WTC11 (cell line): ENCODE measurements at regions not wholly inside any gene's neighbourhood (a gene's known extent, or its start where the extent isn't known, plus 50 kb on each side); places are given as distances from the start of the nearest gene placed in this dataset.

ENCODE experiments used
- ATAC-seq: fragments of 200-7000 bp; cut with Tn5 transposase; 2 replicates; pipeline ENCODE4 v1.10.0; 2021; ENCODE audit warnings: mild to moderate bottlenecking, moderate library complexity
- CTCF ChIA-PET: fragments of 300-600 bp; sonication (Branson Sonifier 250); formaldehyde crosslinking; loops from one replicate; lab custom pipeline; 2021; ENCODE audit warnings: antibody characterized with exemption; lab: Charles Lee
- POLR2A ChIA-PET: fragments of 350-600 bp; sonication (Branson Sonifier 250); formaldehyde crosslinking; loops from one replicate; lab custom pipeline; 2021; ENCODE audit warnings: antibody characterized with exemption; lab: Charles Lee
- DNase-seq: peaks from one replicate; pipeline ENCODE4 v3.0.0; 2021; ENCODE audit warnings: low spot score
- H3K27ac Mint-ChIP-seq: 2 replicates; pipeline ENCODE4 v1.8.0; 2021; ENCODE audit warnings: mixed read lengths
- H3K27me3 Mint-ChIP-seq: 2 replicates; pipeline ENCODE4 v1.8.0; 2021; ENCODE audit warnings: low read depth, mild to moderate bottlenecking, moderate library complexity, mixed read lengths
- H3K36me3 Mint-ChIP-seq: 2 replicates; pipeline ENCODE4 v1.8.0; 2021; ENCODE audit warnings: mixed read lengths
- H3K4me1 Mint-ChIP-seq: 2 replicates; pipeline ENCODE4 v1.8.0; 2022; ENCODE audit warnings: mixed read lengths
- H3K4me3 Mint-ChIP-seq: 2 replicates; pipeline ENCODE4 v1.8.0; 2021; ENCODE audit warnings: mild to moderate bottlenecking, moderate library complexity, mixed read lengths
- H3K9me3 Mint-ChIP-seq: 2 replicates; pipeline ENCODE4 v1.8.0; 2021; ENCODE audit warnings: mixed read lengths
- CBFB ChIP-seq: sonication (generic); formaldehyde crosslinking; IDR thresholded peaks from 2 replicates; pipeline ENCODE4 v1.8.1; 2022; ENCODE audit warnings: mild to moderate bottlenecking, low read depth, missing genetic modification reagents
- ELF4 ChIP-seq: sonication (generic); formaldehyde crosslinking; IDR thresholded peaks from 2 replicates; pipeline ENCODE4 v1.8.1; 2022; ENCODE audit warnings: low read depth, mild to moderate bottlenecking, moderate library complexity, missing genetic modification reagents
- EMX1 ChIP-seq: fragments of 250-450 bp; sonication (Bioruptor Pico); IDR thresholded peaks from 2 replicates; pipeline ENCODE4 v1.8.0; 2021; ENCODE audit warnings: mild to moderate bottlenecking
- FOXK1 ChIP-seq: sonication (generic); formaldehyde crosslinking; IDR thresholded peaks from 2 replicates; pipeline ENCODE4 v1.8.0; 2022; ENCODE audit warnings: mild to moderate bottlenecking, moderate library complexity, missing genetic modification reagents
- GABPB1 ChIP-seq: sonication (generic); formaldehyde crosslinking; IDR thresholded peaks from 2 replicates; pipeline ENCODE4 v1.8.1; 2023; ENCODE audit warnings: mild to moderate bottlenecking, missing genetic modification reagents
- GRHL2 ChIP-seq: fragments of 250-450 bp; sonication (Bioruptor Pico); IDR thresholded peaks from 2 replicates; pipeline ENCODE4 v1.8.0; 2022; ENCODE audit warnings: mild to moderate bottlenecking, moderate library complexity; ENCODE audit not compliant: insufficient replicate concordance, severe bottlenecking
- NFATC4 ChIP-seq: fragments of 250-450 bp; sonication (Bioruptor Pico); IDR thresholded peaks from 2 replicates; pipeline ENCODE4 v1.9.0; 2021; ENCODE audit warnings: mild to moderate bottlenecking
- NR1H2 ChIP-seq: sonication (generic); formaldehyde crosslinking; IDR thresholded peaks from 2 replicates; pipeline ENCODE4 v1.9.0; 2021; ENCODE audit warnings: mild to moderate bottlenecking, moderate library complexity, missing genetic modification reagents
- NR2C2 ChIP-seq: sonication (generic); formaldehyde crosslinking; IDR thresholded peaks from 2 replicates; pipeline ENCODE4 v1.8.0; 2022; ENCODE audit warnings: mild to moderate bottlenecking, missing genetic modification reagents
- NR3C1 ChIP-seq: sonication (generic); formaldehyde crosslinking; conservative IDR thresholded peaks from 2 replicates; pipeline ENCODE4 v1.8.1; 2023; ENCODE audit warnings: low read depth, mild to moderate bottlenecking, missing genetic modification reagents
- SP1 ChIP-seq: sonication (generic); formaldehyde crosslinking; conservative IDR thresholded peaks from 2 replicates; pipeline ENCODE4 v1.8.1; 2022; ENCODE audit warnings: missing genetic modification reagents
- ZNF121 ChIP-seq: sonication (generic); formaldehyde crosslinking; IDR thresholded peaks from 2 replicates; pipeline ENCODE4 v1.8.0; 2023; ENCODE audit warnings: missing genetic modification reagents
- ZNF232 ChIP-seq: sonication (generic); formaldehyde crosslinking; IDR thresholded peaks from 2 replicates; pipeline ENCODE4 v1.8.0; 2022; ENCODE audit warnings: mild to moderate bottlenecking, missing genetic modification reagents
- ZNF263 ChIP-seq: sonication (generic); formaldehyde crosslinking; IDR thresholded peaks from 2 replicates; pipeline ENCODE4 v1.8.1; 2022; ENCODE audit warnings: low read depth, mild to moderate bottlenecking, moderate library complexity, missing genetic modification reagents
- ZNF317 ChIP-seq: sonication (generic); formaldehyde crosslinking; IDR thresholded peaks from 2 replicates; pipeline ENCODE4 v1.8.1; 2023; ENCODE audit warnings: low read depth, mild to moderate bottlenecking, moderate library complexity, missing genetic modification reagents, borderline replicate concordance
- TF ChIP-seq, protein P1 (sequence below): sonication (generic); formaldehyde crosslinking; IDR thresholded peaks from 2 replicates; pipeline ENCODE4 v1.8.0; 2023; ENCODE audit warnings: missing genetic modification reagents
- TF ChIP-seq, protein P2 (sequence below): sonication (generic); formaldehyde crosslinking; IDR thresholded peaks from 2 replicates; pipeline ENCODE4 v1.8.1; 2023; ENCODE audit warnings: mild to moderate bottlenecking, missing genetic modification reagents, moderate library complexity
- TF ChIP-seq, protein P3 (sequence below): sonication (generic); formaldehyde crosslinking; IDR thresholded peaks from 2 replicates; pipeline ENCODE4 v1.8.1; 2023; ENCODE audit warnings: mild to moderate bottlenecking, moderate library complexity, missing genetic modification reagents
- TF ChIP-seq, protein P4 (sequence below): fragments of 200-600 bp; IDR thresholded peaks from 2 replicates; pipeline ENCODE4 v1.8.0; 2022; ENCODE audit warnings: antibody characterized with exemption
- TF ChIP-seq, protein P5 (sequence below): sonication (generic); formaldehyde crosslinking; IDR thresholded peaks from 2 replicates; pipeline ENCODE4 v1.8.1; 2022; ENCODE audit warnings: mild to moderate bottlenecking, moderate library complexity, missing genetic modification reagents
- TF ChIP-seq, protein P6 (sequence below): sonication (generic); formaldehyde crosslinking; IDR thresholded peaks from 2 replicates; pipeline ENCODE4 v1.8.1; 2023; ENCODE audit warnings: mild to moderate bottlenecking, missing genetic modification reagents
- TF ChIP-seq, protein P7 (sequence below): sonication (generic); formaldehyde crosslinking; IDR thresholded peaks from 2 replicates; pipeline ENCODE4 v1.8.0; 2022; ENCODE audit warnings: mild to moderate bottlenecking, missing genetic modification reagents
- TF ChIP-seq, protein P8 (sequence below): sonication (generic); formaldehyde crosslinking; IDR thresholded peaks from 2 replicates; pipeline ENCODE4 v1.8.1; 2023; ENCODE audit warnings: mild to moderate bottlenecking, missing genetic modification reagents, moderate library complexity
- TF ChIP-seq, protein P9 (sequence below): sonication (generic); formaldehyde crosslinking; IDR thresholded peaks from 2 replicates; pipeline ENCODE4 v1.8.1; 2022; ENCODE audit warnings: low read depth, missing genetic modification reagents, borderline replicate concordance

DNA sequence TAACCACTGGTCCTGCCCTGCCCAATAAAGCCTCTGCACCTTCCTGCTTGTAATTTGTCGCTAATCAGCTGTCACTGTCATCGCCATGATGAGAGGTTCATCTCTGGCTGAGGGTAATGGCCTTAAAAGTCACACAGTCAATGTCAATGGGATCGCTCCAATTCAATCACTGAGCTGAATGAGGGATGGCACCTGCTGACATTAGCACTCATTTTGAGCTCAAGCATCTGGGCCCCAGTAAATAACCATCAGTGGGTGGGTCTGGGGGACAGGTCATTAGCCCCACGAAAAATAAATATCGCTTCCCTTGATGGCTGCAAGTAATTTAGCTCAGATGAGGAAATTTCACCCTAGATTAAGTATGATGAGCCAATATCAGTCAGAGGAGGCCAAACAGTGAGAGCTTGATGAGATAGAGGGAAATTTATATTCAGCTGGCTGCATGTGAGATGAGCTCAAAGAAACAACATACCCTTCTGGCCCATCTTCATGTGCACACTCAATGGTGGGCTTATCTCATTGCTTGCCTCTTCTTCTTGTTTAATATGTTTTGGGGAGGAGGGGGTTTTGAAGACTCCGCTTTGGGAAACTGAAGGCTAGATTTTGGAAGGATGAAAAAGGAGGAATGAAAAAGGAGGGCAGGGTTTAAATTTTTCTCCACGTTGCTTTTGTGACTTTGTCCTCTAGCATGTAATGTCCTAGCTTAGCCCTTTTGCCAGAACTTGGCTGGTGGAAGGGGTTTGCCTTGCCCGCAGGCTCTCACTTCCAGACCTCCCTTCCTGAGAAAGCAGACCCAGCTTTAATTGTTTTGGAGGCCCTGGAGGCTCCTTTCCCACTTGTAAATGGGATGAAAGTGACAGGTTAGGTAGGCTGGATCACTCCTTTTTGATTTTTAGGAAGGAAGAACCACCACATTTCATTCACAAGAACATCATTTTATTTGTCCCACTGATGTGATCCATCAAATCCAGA, 84.8 kb upstream of the PAQR3 start (continued):
- TF ChIP-seq, protein P1, sequence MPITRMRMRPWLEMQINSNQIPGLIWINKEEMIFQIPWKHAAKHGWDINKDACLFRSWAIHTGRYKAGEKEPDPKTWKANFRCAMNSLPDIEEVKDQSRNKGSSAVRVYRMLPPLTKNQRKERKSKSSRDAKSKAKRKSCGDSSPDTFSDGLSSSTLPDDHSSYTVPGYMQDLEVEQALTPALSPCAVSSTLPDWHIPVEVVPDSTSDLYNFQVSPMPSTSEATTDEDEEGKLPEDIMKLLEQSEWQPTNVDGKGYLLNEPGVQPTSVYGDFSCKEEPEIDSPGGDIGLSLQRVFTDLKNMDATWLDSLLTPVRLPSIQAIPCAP (CRISPR knock-in tag), result no peak
- TF ChIP-seq, protein P2, sequence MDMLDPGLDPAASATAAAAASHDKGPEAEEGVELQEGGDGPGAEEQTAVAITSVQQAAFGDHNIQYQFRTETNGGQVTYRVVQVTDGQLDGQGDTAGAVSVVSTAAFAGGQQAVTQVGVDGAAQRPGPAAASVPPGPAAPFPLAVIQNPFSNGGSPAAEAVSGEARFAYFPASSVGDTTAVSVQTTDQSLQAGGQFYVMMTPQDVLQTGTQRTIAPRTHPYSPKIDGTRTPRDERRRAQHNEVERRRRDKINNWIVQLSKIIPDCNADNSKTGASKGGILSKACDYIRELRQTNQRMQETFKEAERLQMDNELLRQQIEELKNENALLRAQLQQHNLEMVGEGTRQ (CRISPR knock-in tag), result no peak
- no peak for TF ChIP-seq EMX1 (CRISPR knock-in tag)
- TF ChIP-seq FOXK1, result no peak
- no peak for TF ChIP-seq NFATC4

DNA sequence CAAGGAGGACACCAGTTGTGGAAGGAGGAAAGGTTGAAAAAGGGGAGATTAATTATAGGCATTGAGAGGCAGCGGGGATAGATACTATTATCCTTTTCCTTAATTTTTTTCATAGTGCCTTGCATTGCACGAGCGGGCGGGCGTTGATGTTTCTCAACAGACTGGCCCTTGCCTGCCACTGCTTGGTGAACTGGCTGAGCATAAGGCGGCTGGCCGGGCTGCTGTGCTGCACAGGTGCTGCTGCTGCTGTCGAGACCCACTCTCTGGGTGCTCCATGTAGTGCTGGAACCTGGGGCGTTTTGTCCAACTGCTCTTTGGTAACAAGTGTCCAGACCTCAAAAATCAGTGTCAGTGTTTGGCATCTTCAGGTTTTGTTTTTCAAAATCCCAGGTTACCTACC, 83.3 kb upstream of the PAQR3 start:
- ChIA-PET CTCF (no interaction called here), POLR2A (no interaction called here)
- TF ChIP-seq NR1H2 (CRISPR knock-in tag), result no peak
- no peak for TF ChIP-seq ZNF121
- TF ChIP-seq, protein P3, sequence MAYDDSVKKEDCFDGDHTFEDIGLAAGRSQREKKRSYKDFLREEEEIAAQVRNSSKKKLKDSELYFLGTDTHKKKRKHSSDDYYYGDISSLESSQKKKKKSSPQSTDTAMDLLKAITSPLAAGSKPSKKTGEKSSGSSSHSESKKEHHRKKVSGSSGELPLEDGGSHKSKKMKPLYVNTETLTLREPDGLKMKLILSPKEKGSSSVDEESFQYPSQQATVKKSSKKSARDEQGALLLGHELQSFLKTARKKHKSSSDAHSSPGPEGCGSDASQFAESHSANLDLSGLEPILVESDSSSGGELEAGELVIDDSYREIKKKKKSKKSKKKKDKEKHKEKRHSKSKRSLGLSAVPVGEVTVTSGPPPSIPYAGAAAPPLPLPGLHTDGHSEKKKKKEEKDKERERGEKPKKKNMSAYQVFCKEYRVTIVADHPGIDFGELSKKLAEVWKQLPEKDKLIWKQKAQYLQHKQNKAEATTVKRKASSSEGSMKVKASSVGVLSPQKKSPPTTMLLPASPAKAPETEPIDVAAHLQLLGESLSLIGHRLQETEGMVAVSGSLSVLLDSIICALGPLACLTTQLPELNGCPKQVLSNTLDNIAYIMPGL, result no peak
- no peak for TF ChIP-seq ZNF232 (CRISPR knock-in tag)
- TF ChIP-seq CBFB, result no peak
- TF ChIP-seq GRHL2 (CRISPR knock-in tag), result no peak
- TF ChIP-seq ELF4 (CRISPR knock-in tag), result no peak
- TF ChIP-seq, protein P4, sequence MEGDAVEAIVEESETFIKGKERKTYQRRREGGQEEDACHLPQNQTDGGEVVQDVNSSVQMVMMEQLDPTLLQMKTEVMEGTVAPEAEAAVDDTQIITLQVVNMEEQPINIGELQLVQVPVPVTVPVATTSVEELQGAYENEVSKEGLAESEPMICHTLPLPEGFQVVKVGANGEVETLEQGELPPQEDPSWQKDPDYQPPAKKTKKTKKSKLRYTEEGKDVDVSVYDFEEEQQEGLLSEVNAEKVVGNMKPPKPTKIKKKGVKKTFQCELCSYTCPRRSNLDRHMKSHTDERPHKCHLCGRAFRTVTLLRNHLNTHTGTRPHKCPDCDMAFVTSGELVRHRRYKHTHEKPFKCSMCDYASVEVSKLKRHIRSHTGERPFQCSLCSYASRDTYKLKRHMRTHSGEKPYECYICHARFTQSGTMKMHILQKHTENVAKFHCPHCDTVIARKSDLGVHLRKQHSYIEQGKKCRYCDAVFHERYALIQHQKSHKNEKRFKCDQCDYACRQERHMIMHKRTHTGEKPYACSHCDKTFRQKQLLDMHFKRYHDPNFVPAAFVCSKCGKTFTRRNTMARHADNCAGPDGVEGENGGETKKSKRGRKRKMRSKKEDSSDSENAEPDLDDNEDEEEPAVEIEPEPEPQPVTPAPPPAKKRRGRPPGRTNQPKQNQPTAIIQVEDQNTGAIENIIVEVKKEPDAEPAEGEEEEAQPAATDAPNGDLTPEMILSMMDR, result no peak
- TF ChIP-seq NR2C2 (CRISPR knock-in tag), result no peak
- TF ChIP-seq, protein P5, sequence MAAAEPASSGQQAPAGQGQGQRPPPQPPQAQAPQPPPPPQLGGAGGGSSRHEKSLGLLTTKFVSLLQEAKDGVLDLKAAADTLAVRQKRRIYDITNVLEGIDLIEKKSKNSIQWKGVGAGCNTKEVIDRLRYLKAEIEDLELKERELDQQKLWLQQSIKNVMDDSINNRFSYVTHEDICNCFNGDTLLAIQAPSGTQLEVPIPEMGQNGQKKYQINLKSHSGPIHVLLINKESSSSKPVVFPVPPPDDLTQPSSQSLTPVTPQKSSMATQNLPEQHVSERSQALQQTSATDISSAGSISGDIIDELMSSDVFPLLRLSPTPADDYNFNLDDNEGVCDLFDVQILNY (CRISPR knock-in tag), result no peak
- no peak for TF ChIP-seq SP1 (CRISPR knock-in tag)
- TF ChIP-seq, protein P6, sequence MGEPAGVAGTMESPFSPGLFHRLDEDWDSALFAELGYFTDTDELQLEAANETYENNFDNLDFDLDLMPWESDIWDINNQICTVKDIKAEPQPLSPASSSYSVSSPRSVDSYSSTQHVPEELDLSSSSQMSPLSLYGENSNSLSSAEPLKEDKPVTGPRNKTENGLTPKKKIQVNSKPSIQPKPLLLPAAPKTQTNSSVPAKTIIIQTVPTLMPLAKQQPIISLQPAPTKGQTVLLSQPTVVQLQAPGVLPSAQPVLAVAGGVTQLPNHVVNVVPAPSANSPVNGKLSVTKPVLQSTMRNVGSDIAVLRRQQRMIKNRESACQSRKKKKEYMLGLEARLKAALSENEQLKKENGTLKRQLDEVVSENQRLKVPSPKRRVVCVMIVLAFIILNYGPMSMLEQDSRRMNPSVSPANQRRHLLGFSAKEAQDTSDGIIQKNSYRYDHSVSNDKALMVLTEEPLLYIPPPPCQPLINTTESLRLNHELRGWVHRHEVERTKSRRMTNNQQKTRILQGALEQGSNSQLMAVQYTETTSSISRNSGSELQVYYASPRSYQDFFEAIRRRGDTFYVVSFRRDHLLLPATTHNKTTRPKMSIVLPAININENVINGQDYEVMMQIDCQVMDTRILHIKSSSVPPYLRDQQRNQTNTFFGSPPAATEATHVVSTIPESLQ, result no peak
- TF ChIP-seq, protein P7, sequence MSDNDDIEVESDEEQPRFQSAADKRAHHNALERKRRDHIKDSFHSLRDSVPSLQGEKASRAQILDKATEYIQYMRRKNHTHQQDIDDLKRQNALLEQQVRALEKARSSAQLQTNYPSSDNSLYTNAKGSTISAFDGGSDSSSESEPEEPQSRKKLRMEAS (CRISPR knock-in tag), result no peak
- no peak for TF ChIP-seq GABPB1 (CRISPR knock-in tag)
- no peak for TF ChIP-seq ZNF263
- TF ChIP-seq FOXK1, result no peak
- no peak for TF ChIP-seq ZNF317 (CRISPR knock-in tag)
- TF ChIP-seq, protein P8, sequence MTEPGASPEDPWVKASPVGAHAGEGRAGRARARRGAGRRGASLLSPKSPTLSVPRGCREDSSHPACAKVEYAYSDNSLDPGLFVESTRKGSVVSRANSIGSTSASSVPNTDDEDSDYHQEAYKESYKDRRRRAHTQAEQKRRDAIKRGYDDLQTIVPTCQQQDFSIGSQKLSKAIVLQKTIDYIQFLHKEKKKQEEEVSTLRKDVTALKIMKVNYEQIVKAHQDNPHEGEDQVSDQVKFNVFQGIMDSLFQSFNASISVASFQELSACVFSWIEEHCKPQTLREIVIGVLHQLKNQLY (CRISPR knock-in tag), result no peak
- TF ChIP-seq, protein P9, sequence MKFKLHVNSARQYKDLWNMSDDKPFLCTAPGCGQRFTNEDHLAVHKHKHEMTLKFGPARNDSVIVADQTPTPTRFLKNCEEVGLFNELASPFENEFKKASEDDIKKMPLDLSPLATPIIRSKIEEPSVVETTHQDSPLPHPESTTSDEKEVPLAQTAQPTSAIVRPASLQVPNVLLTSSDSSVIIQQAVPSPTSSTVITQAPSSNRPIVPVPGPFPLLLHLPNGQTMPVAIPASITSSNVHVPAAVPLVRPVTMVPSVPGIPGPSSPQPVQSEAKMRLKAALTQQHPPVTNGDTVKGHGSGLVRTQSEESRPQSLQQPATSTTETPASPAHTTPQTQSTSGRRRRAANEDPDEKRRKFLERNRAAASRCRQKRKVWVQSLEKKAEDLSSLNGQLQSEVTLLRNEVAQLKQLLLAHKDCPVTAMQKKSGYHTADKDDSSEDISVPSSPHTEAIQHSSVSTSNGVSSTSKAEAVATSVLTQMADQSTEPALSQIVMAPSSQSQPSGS (CRISPR knock-in tag), result no peak
- no peak for TF ChIP-seq NR3C1 (CRISPR knock-in tag)
- Mint-ChIP-seq H3K4me1 (no peaks in the 10 kb centered on the region), H3K9me3 (peaks cover 7% of the 10 kb centered on the region), H3K36me3 (no peaks in the 10 kb centered on the region), H3K27me3 (no peaks in the 10 kb centered on the region), H3K27ac (no peak overlapping the region), H3K4me3 (no peak overlapping the region)
- ATAC-seq (no peak), DNase-seq (no peak)
